ENCODE measurements at regions not wholly inside any gene's neighbourhood (a gene's known extent, or its start where the extent isn't known, plus 50 kb on each side); places are given as distances from the start of the nearest gene placed in this dataset.

- no peak for TF ChIP-seq CTCF (conservative IDR thresholded peaks at IDR 0.05 in 1 of 2, IDR thresholded peaks at IDR 0.05 in 1 of 2; ENCODE audit: low read depth in 1 of 2, low read length in 2 of 2)
- no peak for TF ChIP-seq EZH2 (IDR thresholded peaks at IDR 0.05; ENCODE audit: low read length, missing control alignments)
Observed at GRCh38 chr17:77877036-77877435, 81.5 kb upstream of the TNRC6C start.
